Tibial nerve (tissue), 4 donors: ENCODE measurements at regions not wholly inside any gene's neighbourhood (a gene's known extent, or its start where the extent isn't known, plus 50 kb on each side); places are given as distances from the start of the nearest gene placed in this dataset.

Source experiments
- DNase-seq, 2 donors: peaks; one replicate each; pipeline ENCODE4 v3.0.0-alpha.2; 2019; ENCODE audit warnings: low spot score in 2 of 2
- H3K27ac ChIP-seq, 4 donors: fragments of 200-600 bp; sonication (generic) in 3 of 4; one replicate each; pipeline ENCODE4 v1.5.1; 2017 to 2019; ENCODE audit warnings: mild to moderate bottlenecking in 1 of 4
- H3K27me3 ChIP-seq, 2 donors: fragments of 200-600 bp; sonication (generic) in 1 of 2; one replicate each; pipeline versions ENCODE4 v1.5.1 to v1.6.0; 2017 to 2019
- H3K36me3 ChIP-seq, 3 donors: fragments of 200-600 bp; sonication (generic); one replicate each; pipeline ENCODE4 v1.5.1; 2018 to 2019
- H3K4me1 ChIP-seq, 4 donors: fragments of 200-600 bp; sonication (generic) in 3 of 4; one replicate each; pipeline ENCODE4 v1.5.1; 2017 to 2019
- H3K4me3 ChIP-seq, 4 donors: fragments of 200-600 bp; sonication (generic) in 3 of 4; one replicate each; pipeline ENCODE4 v1.5.1; 2017 to 2019; ENCODE audit warnings: mild to moderate bottlenecking in 1 of 4, moderate library complexity in 1 of 4
- H3K9me3 ChIP-seq, 4 donors: fragments of 200-600 bp; sonication (generic) in 3 of 4; one replicate each; pipeline ENCODE4 v1.5.1; 2017 to 2019
- EP300 ChIP-seq, 2 donors: sonication (generic); formaldehyde crosslinking; IDR thresholded peaks; one replicate each; pipeline ENCODE4 v1.6.1; 2017; ENCODE audit warnings: antibody characterized with exemption in 2 of 2, mild to moderate bottlenecking in 1 of 2
- POLR2A ChIP-seq, 2 donors: fragments of 450-650 bp; IDR thresholded peaks; one replicate each; pipeline ENCODE4 v1.6.1; 2017; ENCODE audit warnings: antibody characterized with exemption in 2 of 2, mild to moderate bottlenecking in 2 of 2, moderate library complexity in 2 of 2
- WGBS, 2 donors: methylation state at CpG; one replicate each; pipeline ENCODE4 v1.1.5; 2018; 5-methylcytosine and 5-hydroxymethylcytosine counted together
- TF ChIP-seq, protein P1 (sequence below), 5 experiments: fragments of 200-600 bp in 3 of 5; fragments of 450-650 bp in 2 of 5; sonication (generic) in 3 of 5; IDR thresholded peaks; one replicate each; pipeline ENCODE4 v1.5.1; 2016 to 2019; ENCODE audit warnings: antibody characterized with exemption in 5 of 5, mild to moderate bottlenecking in 3 of 5, moderate library complexity in 2 of 5

DNA sequence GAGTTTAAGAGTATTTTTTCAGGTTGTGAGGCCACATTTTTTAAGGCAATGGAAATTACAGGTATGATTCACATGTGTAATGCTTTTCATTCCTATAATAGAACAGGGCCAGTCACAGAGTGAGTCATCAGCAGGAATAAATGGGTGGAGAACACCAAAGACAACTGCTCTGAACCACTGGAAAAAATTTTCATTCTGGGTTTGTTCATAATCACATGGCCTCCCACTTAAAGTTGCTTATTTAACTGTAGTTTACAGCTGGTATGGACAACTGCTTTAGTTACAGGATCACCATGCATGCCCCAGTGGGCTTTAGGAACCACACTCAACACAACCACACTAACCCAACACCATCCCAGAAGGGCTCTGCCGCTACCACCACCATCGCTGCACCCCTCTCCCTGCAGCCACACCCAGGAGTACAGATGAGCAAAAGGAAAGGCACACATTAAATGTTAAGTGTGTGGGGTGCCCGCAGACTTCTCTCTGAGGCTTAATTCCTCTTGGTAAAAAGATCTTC, 107.0 kb upstream of the DST start:
- no peak for TF ChIP-seq EP300 (IDR thresholded peaks at IDR 0.05)
- TF ChIP-seq, protein P1, sequence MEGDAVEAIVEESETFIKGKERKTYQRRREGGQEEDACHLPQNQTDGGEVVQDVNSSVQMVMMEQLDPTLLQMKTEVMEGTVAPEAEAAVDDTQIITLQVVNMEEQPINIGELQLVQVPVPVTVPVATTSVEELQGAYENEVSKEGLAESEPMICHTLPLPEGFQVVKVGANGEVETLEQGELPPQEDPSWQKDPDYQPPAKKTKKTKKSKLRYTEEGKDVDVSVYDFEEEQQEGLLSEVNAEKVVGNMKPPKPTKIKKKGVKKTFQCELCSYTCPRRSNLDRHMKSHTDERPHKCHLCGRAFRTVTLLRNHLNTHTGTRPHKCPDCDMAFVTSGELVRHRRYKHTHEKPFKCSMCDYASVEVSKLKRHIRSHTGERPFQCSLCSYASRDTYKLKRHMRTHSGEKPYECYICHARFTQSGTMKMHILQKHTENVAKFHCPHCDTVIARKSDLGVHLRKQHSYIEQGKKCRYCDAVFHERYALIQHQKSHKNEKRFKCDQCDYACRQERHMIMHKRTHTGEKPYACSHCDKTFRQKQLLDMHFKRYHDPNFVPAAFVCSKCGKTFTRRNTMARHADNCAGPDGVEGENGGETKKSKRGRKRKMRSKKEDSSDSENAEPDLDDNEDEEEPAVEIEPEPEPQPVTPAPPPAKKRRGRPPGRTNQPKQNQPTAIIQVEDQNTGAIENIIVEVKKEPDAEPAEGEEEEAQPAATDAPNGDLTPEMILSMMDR (IDR thresholded peaks at IDR 0.05) = no peak
- TF ChIP-seq POLR2A (IDR thresholded peaks at IDR 0.05) = no peak
- no peaks in the 10 kb centered on the region for H3K27me3 ChIP-seq
- H3K4me3 ChIP-seq = no peak overlapping the region
- no peaks in the 10 kb centered on the region for H3K36me3 ChIP-seq
- DNase-seq = no peak
- no peaks in the 10 kb centered on the region for H3K9me3 ChIP-seq
- peaks cover 0 to 68% (median 12%) of the 10 kb centered on the region in 4 donors for H3K4me1 ChIP-seq
- H3K27ac ChIP-seq = peak overlapping the region in 2 of 4 donors; percentile 25 to 51
- WGBS, 2 donors = 88 to 99% methylated on average over 3 of the region's 3 CpGs

DNA sequence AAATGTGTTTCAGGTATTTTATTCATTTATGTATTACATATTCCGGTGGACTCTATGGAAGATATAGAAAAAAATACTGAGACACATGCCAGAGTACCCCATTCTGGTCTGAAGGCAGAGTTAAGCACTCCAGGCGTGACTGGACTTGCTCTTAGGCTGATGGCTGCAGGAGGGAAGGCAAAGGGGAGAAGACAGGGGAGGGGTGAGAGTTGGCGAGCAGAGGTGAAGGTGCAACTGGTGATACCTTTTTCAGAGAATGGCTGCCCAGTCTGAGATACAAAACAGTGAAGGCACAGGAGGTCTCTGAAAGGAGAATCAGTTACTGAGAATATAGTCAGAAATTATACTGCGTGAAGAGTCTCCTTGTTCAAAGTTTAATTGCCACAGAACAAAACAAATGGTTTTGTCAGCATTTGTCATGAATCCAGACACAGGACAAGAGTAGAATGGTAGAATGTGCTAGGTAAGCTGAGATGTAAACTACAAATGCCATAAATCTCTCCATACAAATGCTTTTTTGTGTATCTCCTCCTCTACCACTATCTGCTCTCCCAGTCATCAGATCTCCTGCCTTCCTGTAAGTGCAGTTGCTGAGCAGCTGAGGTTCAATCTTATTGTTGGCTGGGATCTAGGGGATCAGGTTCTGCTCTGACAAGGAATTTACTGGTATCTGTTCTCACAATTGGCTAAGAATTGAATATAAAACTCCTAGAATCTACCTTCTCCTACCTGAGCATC, 104.2 kb upstream of the DST start:
- no peak overlapping the region for H3K4me3 ChIP-seq
- 68 to 80% methylated on average over 4 of the region's 4 CpGs for WGBS, 2 donors
- DNase-seq = no peak
- H3K36me3 ChIP-seq = no peaks in the 10 kb centered on the region
- TF ChIP-seq POLR2A (IDR thresholded peaks at IDR 0.05) (no peak), EP300 (IDR thresholded peaks at IDR 0.05) (no peak)
- TF ChIP-seq, protein P1 (IDR thresholded peaks at IDR 0.05) = no peak
- no peaks in the 10 kb centered on the region for H3K9me3 ChIP-seq
- peak overlapping the region in 2 of 4 donors; percentile 26 to 62 for H3K27ac ChIP-seq
- no peaks in the 10 kb centered on the region for H3K27me3 ChIP-seq
- H3K4me1 ChIP-seq = peaks cover 0 to 67% (median 17%) of the 10 kb centered on the region in 4 donors

DNA sequence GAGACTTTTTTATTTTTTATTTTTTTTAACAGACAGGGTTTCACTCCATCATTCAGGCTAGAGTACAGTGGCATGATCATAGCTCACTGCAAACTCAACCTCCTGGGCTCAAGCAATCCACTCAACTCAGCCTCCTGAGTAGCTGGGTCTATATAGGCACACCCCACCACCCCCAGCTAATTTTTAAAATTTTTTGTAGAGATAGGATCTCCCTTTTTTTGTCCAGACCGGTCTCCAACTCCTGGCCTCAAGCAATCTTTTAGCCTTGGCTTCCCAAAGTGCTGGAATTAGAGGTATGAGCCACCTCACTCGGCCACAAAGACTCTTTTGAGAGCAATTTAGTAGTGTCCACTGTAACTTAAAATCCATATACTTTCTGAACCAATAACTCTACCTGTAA, 103.3 kb upstream of the DST start:
- Histone ChIP-seq H3K9me3 (no peaks in the 10 kb centered on the region), H3K27ac (no peak overlapping the region), H3K36me3 (no peaks in the 10 kb centered on the region), H3K4me3 (no peak overlapping the region), H3K4me1 (peaks cover 4 to 74% (median 14%) of the 10 kb centered on the region in 4 donors), H3K27me3 (no peaks in the 10 kb centered on the region)
- no peak for DNase-seq
- 71 to 79% methylated on average over 2 of the region's 2 CpGs for WGBS, 2 donors
- TF ChIP-seq EP300 (IDR thresholded peaks at IDR 0.05) = no peak
- no peak for TF ChIP-seq POLR2A (IDR thresholded peaks at IDR 0.05)
- TF ChIP-seq, protein P1 (IDR thresholded peaks at IDR 0.05) = no peak

DNA sequence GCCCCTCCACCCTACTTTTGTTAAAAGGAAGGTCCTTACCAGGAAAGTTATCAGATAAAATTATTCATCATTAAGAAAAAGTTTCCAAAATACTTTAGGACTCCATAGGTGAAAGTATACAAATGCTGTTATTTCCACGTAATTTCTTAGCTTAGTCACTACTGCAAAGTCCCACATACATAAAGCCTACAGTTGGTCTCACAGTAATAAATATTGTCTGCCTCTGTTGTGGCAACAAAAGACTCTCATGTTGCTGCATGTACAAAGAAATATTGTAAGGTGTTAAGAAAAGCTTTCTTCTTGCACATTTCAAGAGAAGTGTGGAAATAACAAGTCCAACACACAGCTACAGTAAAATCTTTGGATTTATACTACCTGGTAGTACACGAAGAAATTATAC, 102.4 kb upstream of the DST start:
- Histone ChIP-seq H3K36me3 (no peaks in the 10 kb centered on the region), H3K9me3 (no peaks in the 10 kb centered on the region), H3K4me1 (peaks cover 4 to 74% (median 19%) of the 10 kb centered on the region in 4 donors), H3K27me3 (no peaks in the 10 kb centered on the region), H3K4me3 (no peak overlapping the region), H3K27ac (peak overlapping the region in 2 of 4 donors; percentile 31 to 54)
- DNase-seq = no peak
- 61 to 72% methylated on average over 2 of the region's 2 CpGs for WGBS, 2 donors
- TF ChIP-seq, protein P1 (IDR thresholded peaks at IDR 0.05) = no peak
- TF ChIP-seq EP300 (IDR thresholded peaks at IDR 0.05) (no peak), POLR2A (IDR thresholded peaks at IDR 0.05) (no peak)

DNA sequence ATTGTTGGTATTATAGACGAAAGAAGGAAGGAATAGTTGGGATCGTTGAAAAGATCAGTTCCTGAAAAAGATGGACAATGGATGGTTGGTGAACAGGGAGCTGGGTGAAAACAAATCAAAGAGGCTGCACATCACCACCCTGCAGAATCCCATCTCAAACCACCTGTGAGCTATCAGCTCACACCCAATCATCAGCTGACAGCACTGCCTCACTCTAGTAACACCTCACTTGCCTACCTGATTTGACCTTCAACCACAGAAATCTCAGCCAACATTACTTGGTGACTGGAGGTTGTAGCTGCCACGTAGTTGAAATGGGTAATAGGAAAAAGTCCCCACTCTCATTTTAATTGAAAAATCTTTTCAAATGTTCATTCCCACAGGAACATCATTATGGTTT, 101.8 kb upstream of the DST start:
- H3K9me3 ChIP-seq = no peaks in the 10 kb centered on the region
- peaks cover 4 to 74% (median 19%) of the 10 kb centered on the region in 4 donors for H3K4me1 ChIP-seq
- H3K36me3 ChIP-seq = no peaks in the 10 kb centered on the region
- H3K27ac ChIP-seq = peak overlapping the region in 3 of 4 donors; percentile 12 to 54 (median 13)
- no peak for DNase-seq
- no peaks in the 10 kb centered on the region for H3K27me3 ChIP-seq
- 55 to 57% methylated on average over 3 of the region's 3 CpGs for WGBS, 2 donors
- TF ChIP-seq, protein P1 (IDR thresholded peaks at IDR 0.05) = no peak
- TF ChIP-seq POLR2A (IDR thresholded peaks at IDR 0.05) (no peak), EP300 (IDR thresholded peaks at IDR 0.05) (no peak)
- H3K4me3 ChIP-seq = no peak overlapping the region
